Tibial artery (tissue), 4 donors: ENCODE measurements at regions not wholly inside any gene's neighbourhood (a gene's known extent, or its start where the extent isn't known, plus 50 kb on each side); places are given as distances from the start of the nearest gene placed in this dataset.

Source experiments
- DNase-seq, 2 donors: peaks; one replicate each; pipeline ENCODE4 v3.0.0-alpha.2; 2019
- H3K27ac ChIP-seq, 2 donors: fragments of 200-600 bp; sonication (generic) in 1 of 2; 1 replicate in 1 of 2; 2 replicates in 1 of 2; pipeline ENCODE4 v1.5.1; 2018 to 2019; ENCODE audit warnings: mild to moderate bottlenecking in 1 of 2
- H3K27me3 ChIP-seq, 2 donors: fragments of 200-600 bp; sonication (generic) in 1 of 2; one replicate each; pipeline versions ENCODE4 v1.5.1 to v1.6.0; 2016 to 2019
- H3K36me3 ChIP-seq, 3 donors: fragments of 200-600 bp; sonication (generic) in 2 of 3; one replicate each; pipeline ENCODE4 v1.5.1; 2016 to 2019; ENCODE audit warnings: mild to moderate bottlenecking in 2 of 3
- H3K4me1 ChIP-seq, 4 donors: fragments of 200-600 bp; sonication (generic) in 2 of 4; 1 replicate in 3 of 4; 2 replicates in 1 of 4; pipeline ENCODE4 v1.5.1; 2016 to 2019
- H3K4me3 ChIP-seq, 2 donors: fragments of 200-600 bp; sonication (generic) in 1 of 2; 1 replicate in 1 of 2; 2 replicates in 1 of 2; pipeline ENCODE4 v1.5.1; 2018 to 2019; ENCODE audit warnings: mild to moderate bottlenecking in 2 of 2
- H3K9me3 ChIP-seq, 3 donors: fragments of 200-600 bp; sonication (generic) in 1 of 3; one replicate each; pipeline ENCODE4 v1.5.1; 2016 to 2019
- CTCF ChIP-seq, 2 experiments: fragments of 200-600 bp in 1 of 2; fragments of 450-650 bp in 1 of 2; IDR thresholded peaks; one replicate each; pipeline ENCODE4 v1.5.1; 2017 to 2019; ENCODE audit warnings: antibody characterized with exemption in 2 of 2, mild to moderate bottlenecking in 1 of 2, moderate library complexity in 1 of 2
- intact Hi-C: fragments of 100-400 bp; cut with DNase I; formaldehyde crosslinking; loops from one replicate; pipeline ENCODE4 v1.15.0; 2023; ENCODE audit warnings: low total_unique reads

GRCh38 chrX:39000802-39001201, 199.5 kb downstream of the MID1IP1 start:
- no peak overlapping the region for H3K4me3 ChIP-seq
- no peak for DNase-seq
- no peak for TF ChIP-seq CTCF (IDR thresholded peaks at IDR 0.05)
- H3K36me3 ChIP-seq: no peaks in the 10 kb centered on the region
- no peaks in the 10 kb centered on the region for H3K27me3 ChIP-seq
- no peaks in the 10 kb centered on the region for H3K9me3 ChIP-seq
- H3K27ac ChIP-seq: no peak overlapping the region
- intact Hi-C loops: no loop called here
- no peaks in the 10 kb centered on the region for H3K4me1 ChIP-seq

GRCh38 chrX:39002466-39002865, 201.2 kb downstream of the MID1IP1 start:
- TF ChIP-seq CTCF (IDR thresholded peaks at IDR 0.05): no peak
- Histone ChIP-seq H3K27me3 (no peaks in the 10 kb centered on the region), H3K4me1 (no peaks in the 10 kb centered on the region), H3K4me3 (no peak overlapping the region), H3K27ac (no peak overlapping the region), H3K36me3 (no peaks in the 10 kb centered on the region), H3K9me3 (no peaks in the 10 kb centered on the region)
- no peak for DNase-seq
- intact Hi-C loops: no loop called here

GRCh38 chrX:39008549-39008948, 207.3 kb downstream of the MID1IP1 start:
- Histone ChIP-seq H3K9me3 (no peaks in the 10 kb centered on the region), H3K4me3 (no peak overlapping the region), H3K27ac (no peak overlapping the region), H3K27me3 (no peaks in the 10 kb centered on the region), H3K4me1 (peaks cover 0 to 32% (median 8%) of the 10 kb centered on the region in 4 donors), H3K36me3 (no peaks in the 10 kb centered on the region)
- TF ChIP-seq CTCF (IDR thresholded peaks at IDR 0.05): no peak
- DNase-seq: no peak
- intact Hi-C loops: no loop called here

- Histone ChIP-seq H3K27me3 (no peaks in the 10 kb centered on the region), H3K4me3 (no peak overlapping the region), H3K9me3 (no peaks in the 10 kb centered on the region), H3K27ac (peak overlapping the region in 1 of 2 donors; percentile 35), H3K4me1 (peaks cover 0 to 37% (median 8%) of the 10 kb centered on the region in 4 donors), H3K36me3 (no peaks in the 10 kb centered on the region)
- DNase-seq: peak in 1 of 2 donors; percentile 18
- TF ChIP-seq CTCF (IDR thresholded peaks at IDR 0.05): no peak
- intact Hi-C loops: no loop called here
These were observed 210.4 kb downstream of the MID1IP1 start for GRCh38 chrX:39011454-39012221.

GRCh38 chrX:39012621-39013111, 211.4 kb downstream of the MID1IP1 start:
- intact Hi-C loops: no loop called here
- Histone ChIP-seq H3K36me3 (no peaks in the 10 kb centered on the region), H3K4me1 (peaks cover 0 to 37% (median 8%) of the 10 kb centered on the region in 4 donors), H3K27ac (peak overlapping the region in 1 of 2 donors; percentile 44), H3K9me3 (no peaks in the 10 kb centered on the region), H3K27me3 (no peaks in the 10 kb centered on the region), H3K4me3 (no peak overlapping the region)
- TF ChIP-seq CTCF (IDR thresholded peaks at IDR 0.05): no peak
- no peak for DNase-seq
